Gastroesophageal sphincter (tissue), 3 donors: ENCODE measurements at regions not wholly inside any gene's neighbourhood (a gene's known extent, or its start where the extent isn't known, plus 50 kb on each side); places are given as distances from the start of the nearest gene placed in this dataset.

Experiments
- EP300 ChIP-seq: sonication (generic); formaldehyde crosslinking; IDR thresholded peaks from one replicate; pipeline ENCODE4 v1.6.1; 2017; ENCODE audit warnings: antibody characterized with exemption, mild to moderate bottlenecking
- POLR2A ChIP-seq, 2 donors: fragments of 450-650 bp; IDR thresholded peaks; one replicate each; pipeline ENCODE4 v1.6.1; 2017; ENCODE audit warnings: antibody characterized with exemption in 2 of 2, mild to moderate bottlenecking in 2 of 2, moderate library complexity in 1 of 2
- TF ChIP-seq, protein P1 (sequence below), 4 experiments: fragments of 200-600 bp in 2 of 4; fragments of 450-650 bp in 2 of 4; sonication (generic) in 1 of 4; IDR thresholded peaks; one replicate each; pipeline ENCODE4 v1.5.1; 2017 to 2019; ENCODE audit warnings: antibody characterized with exemption in 4 of 4, mild to moderate bottlenecking in 2 of 4, moderate library complexity in 2 of 4

DNA sequence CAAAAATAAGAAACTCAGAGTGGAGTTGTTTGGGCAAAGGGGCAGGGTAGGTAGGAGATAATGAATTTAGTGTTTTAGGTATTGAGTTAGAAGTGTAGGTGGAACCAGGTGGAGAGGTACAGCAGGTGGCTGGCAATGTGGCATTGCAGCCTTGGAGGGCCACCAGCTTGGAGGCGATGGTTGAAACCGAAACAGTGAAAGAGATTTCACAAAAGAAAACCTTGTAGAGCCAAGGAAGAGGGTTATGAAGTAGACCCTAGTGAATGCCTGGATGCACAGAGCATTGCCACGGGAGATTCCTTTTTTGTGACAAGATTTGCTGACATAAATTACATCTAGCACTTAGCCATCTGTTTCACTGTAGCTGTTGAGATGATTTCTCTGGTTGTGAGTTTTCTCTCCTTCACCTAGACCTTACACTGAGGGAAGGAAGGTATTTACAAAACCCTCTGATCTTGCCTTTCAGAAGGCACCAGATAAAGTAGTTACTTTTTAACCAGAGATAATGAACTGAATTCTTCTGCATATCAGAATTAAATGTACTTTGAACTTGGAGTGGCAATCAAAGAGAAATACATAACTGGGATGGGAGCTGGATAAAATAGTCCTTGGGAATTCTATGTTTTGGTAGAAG, 104.1 kb upstream of the CASK start:
- TF ChIP-seq, protein P1, sequence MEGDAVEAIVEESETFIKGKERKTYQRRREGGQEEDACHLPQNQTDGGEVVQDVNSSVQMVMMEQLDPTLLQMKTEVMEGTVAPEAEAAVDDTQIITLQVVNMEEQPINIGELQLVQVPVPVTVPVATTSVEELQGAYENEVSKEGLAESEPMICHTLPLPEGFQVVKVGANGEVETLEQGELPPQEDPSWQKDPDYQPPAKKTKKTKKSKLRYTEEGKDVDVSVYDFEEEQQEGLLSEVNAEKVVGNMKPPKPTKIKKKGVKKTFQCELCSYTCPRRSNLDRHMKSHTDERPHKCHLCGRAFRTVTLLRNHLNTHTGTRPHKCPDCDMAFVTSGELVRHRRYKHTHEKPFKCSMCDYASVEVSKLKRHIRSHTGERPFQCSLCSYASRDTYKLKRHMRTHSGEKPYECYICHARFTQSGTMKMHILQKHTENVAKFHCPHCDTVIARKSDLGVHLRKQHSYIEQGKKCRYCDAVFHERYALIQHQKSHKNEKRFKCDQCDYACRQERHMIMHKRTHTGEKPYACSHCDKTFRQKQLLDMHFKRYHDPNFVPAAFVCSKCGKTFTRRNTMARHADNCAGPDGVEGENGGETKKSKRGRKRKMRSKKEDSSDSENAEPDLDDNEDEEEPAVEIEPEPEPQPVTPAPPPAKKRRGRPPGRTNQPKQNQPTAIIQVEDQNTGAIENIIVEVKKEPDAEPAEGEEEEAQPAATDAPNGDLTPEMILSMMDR (IDR thresholded peaks at IDR 0.05), result no peak
- TF ChIP-seq POLR2A (IDR thresholded peaks at IDR 0.05) (no peak), EP300 (no peak)
